GM23338 (cell line): ENCODE measurements at regions not wholly inside any gene's neighbourhood (a gene's known extent, or its start where the extent isn't known, plus 50 kb on each side); places are given as distances from the start of the nearest gene placed in this dataset.
A peak's percentile ranks its signal among the peaks of the same experiment; 100 is the strongest.

Experiments
- ATAC-seq: fragments of 200-7000 bp; cut with Tn5 transposase; 3 replicates; pipeline ENCODE4 v1.9.1; 2020
- DNase-seq: peaks from one replicate; pipeline ENCODE4 v3.0.0-alpha.2; 2015; ENCODE audit warnings: low spot score
- H2AFZ ChIP-seq: fragments of 200-600 bp; sonication (generic); 2 replicates; pipeline ENCODE4 v1.8.0; 2016; ENCODE audit warnings: antibody characterized with exemption, mild to moderate bottlenecking, moderate library complexity
- H3F3A ChIP-seq: fragments of 200-600 bp; sonication (generic); replicated peaks from 2 replicates; pipeline ENCODE4 v1.8.0; 2017; ENCODE audit warnings: antibody characterized with exemption, mixed run types, low read depth
- H3K27ac ChIP-seq: fragments of 200-600 bp; sonication (generic); 2 replicates; pipeline ENCODE4 v1.6.1; 2016; ENCODE audit warnings: low read depth
- H3K27me3 ChIP-seq: fragments of 200-600 bp; sonication (generic); 2 replicates; pipeline ENCODE4 v1.8.0; 2016; ENCODE audit warnings: mild to moderate bottlenecking, mixed run types, moderate library complexity; ENCODE audit not compliant: insufficient read depth
- H3K36me3 ChIP-seq: fragments of 200-600 bp; sonication (generic); 2 replicates; pipeline ENCODE4 v1.8.0; 2016; ENCODE audit warnings: mild to moderate bottlenecking; ENCODE audit not compliant: insufficient read depth
- H3K4me1 ChIP-seq: fragments of 200-600 bp; sonication (generic); 2 replicates; pipeline ENCODE4 v1.8.0; 2016; ENCODE audit warnings: mild to moderate bottlenecking, moderate library complexity; ENCODE audit not compliant: insufficient read depth
- H3K4me2 ChIP-seq: fragments of 200-600 bp; sonication (generic); 2 replicates; pipeline ENCODE4 v1.7.1; 2017; ENCODE audit warnings: mixed run types
- H3K4me3 ChIP-seq: fragments of 200-600 bp; sonication (generic); 2 replicates; pipeline ENCODE4 v1.6.1; 2016; ENCODE audit warnings: mixed run types
- H3K79me2 ChIP-seq: fragments of 200-600 bp; sonication (generic); replicated peaks from 2 replicates; pipeline ENCODE4 v1.8.0; 2017; ENCODE audit warnings: mild to moderate bottlenecking; ENCODE audit not compliant: insufficient read depth
- H3K9me2 ChIP-seq: fragments of 200-600 bp; sonication (generic); 2 replicates; pipeline ENCODE4 v1.8.0; 2017; ENCODE audit not compliant: insufficient read depth
- H4K20me1 ChIP-seq: fragments of 200-600 bp; sonication (generic); replicated peaks from 2 replicates; pipeline ENCODE4 v1.8.0; 2017; ENCODE audit warnings: mild to moderate bottlenecking; ENCODE audit not compliant: insufficient read depth
- H3K27ac Mint-ChIP-seq: 2 replicates; pipeline ENCODE4 v1.8.0; 2020; ENCODE audit warnings: inconsistent platforms, mild to moderate bottlenecking, moderate library complexity, mixed read lengths
- H3K27me3 Mint-ChIP-seq: 3 replicates; pipeline ENCODE4 v1.8.0; 2022; ENCODE audit warnings: low read depth, mild to moderate bottlenecking, moderate library complexity, mixed read lengths, inconsistent platforms; ENCODE audit not compliant: insufficient read depth, poor library complexity
- H3K36me3 Mint-ChIP-seq: 3 replicates; pipeline ENCODE4 v1.8.0; 2021; ENCODE audit warnings: low read depth, mild to moderate bottlenecking, inconsistent platforms, moderate library complexity, mixed read lengths
- H3K4me1 Mint-ChIP-seq: 3 replicates; pipeline ENCODE4 v1.8.0; 2020; ENCODE audit warnings: mild to moderate bottlenecking, inconsistent platforms, mixed read lengths
- H3K4me3 Mint-ChIP-seq: 3 replicates; pipeline ENCODE4 v1.8.0; 2021; ENCODE audit warnings: moderate library complexity, mild to moderate bottlenecking, inconsistent platforms, mixed read lengths
- H3K9me3 Mint-ChIP-seq: 3 replicates; pipeline ENCODE4 v1.8.0; 2020; ENCODE audit warnings: moderate library complexity, mild to moderate bottlenecking, inconsistent platforms, mixed read lengths
- CREB1 ChIP-seq: fragments of 250-450 bp; sonication (Bioruptor Pico); IDR thresholded peaks from 2 replicates; pipeline ENCODE4 v1.5.0; 2020; ENCODE audit warnings: low read depth, mild to moderate bottlenecking, moderate library complexity
- CTCF ChIP-seq, 2 experiments: fragments of 200-600 bp in 1 of 2; sonication (generic) in 1 of 2; conservative IDR thresholded peaks; 2 replicates each; pipeline versions ENCODE4 v1.5.1 to v1.6.1; 2016 to 2017; ENCODE audit warnings: antibody characterized with exemption in 2 of 2, low read depth in 2 of 2, mild to moderate bottlenecking in 2 of 2, moderate library complexity in 1 of 2
- EZH2 ChIP-seq: fragments of 200-600 bp; sonication (generic); IDR thresholded peaks from one replicate; pipeline ENCODE4 v1.8.0; 2017; ENCODE audit warnings: antibody characterized with exemption, mild to moderate bottlenecking, low read depth; ENCODE audit not compliant: unreplicated experiment
- EZH2phosphoT487 ChIP-seq: fragments of 200-600 bp; sonication (generic); IDR thresholded peaks from one replicate; pipeline ENCODE4 v1.8.1; 2018; ENCODE audit warnings: antibody characterized with exemption; ENCODE audit not compliant: unreplicated experiment
- JUNB ChIP-seq: IDR thresholded peaks from one replicate; pipeline ENCODE4 v1.6.1; 2016; ENCODE audit warnings: antibody characterized with exemption; ENCODE audit not compliant: unreplicated experiment
- NANOG ChIP-seq: IDR thresholded peaks from 2 replicates; pipeline ENCODE4 v1.6.1; 2016; ENCODE audit warnings: antibody characterized with exemption, borderline replicate concordance
- POLR2AphosphoS5 ChIP-seq: IDR thresholded peaks from 2 replicates; pipeline ENCODE4 v1.6.1; 2016; ENCODE audit warnings: antibody characterized with exemption, low read depth
- REST ChIP-seq: IDR thresholded peaks from one replicate; pipeline ENCODE4 v1.6.1; 2018; ENCODE audit warnings: antibody characterized with exemption; ENCODE audit not compliant: unreplicated experiment
- STAT1 ChIP-seq: IDR thresholded peaks from one replicate; pipeline ENCODE4 v1.6.1; 2016; ENCODE audit warnings: antibody characterized with exemption; ENCODE audit not compliant: unreplicated experiment
- ZNF114 ChIP-seq: fragments of 250-450 bp; sonication (Bioruptor Pico); IDR thresholded peaks from 2 replicates; pipeline ENCODE4 v1.5.0; 2020; ENCODE audit warnings: mild to moderate bottlenecking, moderate library complexity
- ZNF331 ChIP-seq: fragments of 250-450 bp; sonication (Bioruptor Pico); IDR thresholded peaks from 2 replicates; pipeline ENCODE4 v1.5.0; 2020; ENCODE audit warnings: low read depth, mild to moderate bottlenecking, moderate library complexity

DNA sequence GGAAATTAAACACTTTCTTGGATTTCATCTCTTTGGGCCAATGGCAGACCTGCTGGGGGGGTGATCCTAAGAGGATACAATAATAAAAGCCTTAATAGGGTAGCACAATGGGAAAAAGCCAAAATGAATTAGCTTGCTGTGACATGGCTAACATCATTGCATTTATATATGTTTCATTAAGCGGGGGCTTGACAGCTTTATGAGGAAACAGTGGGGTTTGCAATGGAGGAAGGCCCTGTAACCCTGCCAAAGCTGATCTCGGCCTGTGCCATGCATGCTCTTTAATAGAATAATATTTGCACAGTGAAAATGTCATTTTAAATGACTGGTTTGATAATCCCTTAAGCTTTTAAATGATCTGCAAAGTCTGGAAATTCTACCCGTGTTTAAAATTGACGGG is 291.5 kb downstream of the SLC4A3 start:
- no peaks in the 10 kb centered on the region for H3F3A ChIP-seq
- Mint-ChIP-seq H3K4me3 (no peak overlapping the region), H3K36me3 (no peaks in the 10 kb centered on the region), H3K4me1 (no peaks in the 10 kb centered on the region), H3K27ac (no peak overlapping the region), H3K27me3 (no peaks in the 10 kb centered on the region), H3K9me3 (no peaks in the 10 kb centered on the region)
- no peak overlapping the region for H3K4me3 ChIP-seq
- no peak overlapping the region for H3K27ac ChIP-seq
- H3K4me1 ChIP-seq = no peaks in the 10 kb centered on the region
- ATAC-seq = no peak
- H3K4me2 ChIP-seq = no peak overlapping the region
- TF ChIP-seq CREB1 (CRISPR knock-in tag) = no peak
- TF ChIP-seq POLR2AphosphoS5 = no peak
- TF ChIP-seq ZNF331 (CRISPR knock-in tag) = no peak
- TF ChIP-seq JUNB = no peak
- TF ChIP-seq ZNF114 = no peak
- TF ChIP-seq REST = no peak
- no peak for TF ChIP-seq STAT1
- no peak for TF ChIP-seq CTCF (conservative IDR thresholded peaks at IDR 0.05; ENCODE audit: low read depth in 2 of 2)
- no peak for TF ChIP-seq EZH2
- TF ChIP-seq NANOG = no peak
- peaks cover 7% of the 10 kb centered on the region; the same call in 1 of the 2 replicates for H3K9me2 ChIP-seq
- H3K36me3 ChIP-seq = no peaks in the 10 kb centered on the region
- H3K79me2 ChIP-seq = no peaks in the 10 kb centered on the region
- H2AFZ ChIP-seq = no peak overlapping the region
- no peaks in the 10 kb centered on the region for H3K27me3 ChIP-seq
- H4K20me1 ChIP-seq = no peaks in the 10 kb centered on the region
- no peak for DNase-seq

- Mint-ChIP-seq H3K9me3 (no peaks in the 10 kb centered on the region), H3K36me3 (no peaks in the 10 kb centered on the region), H3K27ac (no peak overlapping the region), H3K27me3 (no peaks in the 10 kb centered on the region), H3K4me3 (no peak overlapping the region), H3K4me1 (no peaks in the 10 kb centered on the region)
- no peaks in the 10 kb centered on the region for H4K20me1 ChIP-seq
- H3K4me2 ChIP-seq = no peak overlapping the region
- ATAC-seq (no peak), DNase-seq (peak; percentile 8)
- H2AFZ ChIP-seq = peak overlapping the region; percentile 59; the same call in 1 of the 2 replicates
- no peaks in the 10 kb centered on the region for H3K79me2 ChIP-seq
- H3K4me3 ChIP-seq = no peak overlapping the region
- H3K9me2 ChIP-seq = peaks cover 7% of the 10 kb centered on the region; the same call in 1 of the 2 replicates
- H3K36me3 ChIP-seq = no peaks in the 10 kb centered on the region
- H3K27ac ChIP-seq = no peak overlapping the region
- no peaks in the 10 kb centered on the region for H3F3A ChIP-seq
- no peaks in the 10 kb centered on the region for H3K4me1 ChIP-seq
- no peaks in the 10 kb centered on the region for H3K27me3 ChIP-seq
- TF ChIP-seq STAT1 = no peak
- TF ChIP-seq CREB1 (CRISPR knock-in tag) = no peak
- no peak for TF ChIP-seq EZH2phosphoT487
- TF ChIP-seq CTCF (conservative IDR thresholded peaks at IDR 0.05; ENCODE audit: low read depth in 2 of 2) = no peak
- TF ChIP-seq NANOG = no peak
- TF ChIP-seq REST = no peak
- TF ChIP-seq JUNB = no peak
Observed at GRCh38 chr2:219919506-219919905, 292.1 kb downstream of the SLC4A3 start.
